ENCODE measurements at regions not wholly inside any gene's neighbourhood (a gene's known extent, or its start where the extent isn't known, plus 50 kb on each side); places are given as distances from the start of the nearest gene placed in this dataset.

DNA sequence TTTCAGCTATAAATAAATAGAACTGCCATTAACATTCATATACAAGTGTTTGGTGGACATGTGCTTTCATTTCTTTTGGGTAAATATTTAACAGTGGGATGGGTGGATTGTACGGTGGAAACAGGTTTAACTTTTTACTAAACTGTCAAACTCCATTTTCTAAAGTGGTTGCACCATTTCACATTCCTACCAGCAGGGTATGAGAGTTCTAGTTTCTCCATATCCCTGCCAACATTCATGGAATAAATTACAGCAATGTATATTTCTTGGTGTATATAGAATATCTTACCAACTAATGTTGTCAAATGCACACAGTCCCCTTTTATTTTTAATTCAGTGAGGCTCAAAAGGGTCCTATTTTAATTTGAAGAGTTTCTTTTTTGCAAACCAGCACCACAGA is 71.3 kb upstream of the CTXND1 start:
- Histone ChIP-seq H3K4me3 (ENCODE audit: low read length) (no peak overlapping the region), H2AFZ (ENCODE audit: low read depth, low read length) (no peak overlapping the region)
- no peak for TF ChIP-seq MXI1 (conservative IDR thresholded peaks at IDR 0.05; ENCODE audit: poor library complexity, severe bottlenecking)
- TF ChIP-seq, protein P1, sequence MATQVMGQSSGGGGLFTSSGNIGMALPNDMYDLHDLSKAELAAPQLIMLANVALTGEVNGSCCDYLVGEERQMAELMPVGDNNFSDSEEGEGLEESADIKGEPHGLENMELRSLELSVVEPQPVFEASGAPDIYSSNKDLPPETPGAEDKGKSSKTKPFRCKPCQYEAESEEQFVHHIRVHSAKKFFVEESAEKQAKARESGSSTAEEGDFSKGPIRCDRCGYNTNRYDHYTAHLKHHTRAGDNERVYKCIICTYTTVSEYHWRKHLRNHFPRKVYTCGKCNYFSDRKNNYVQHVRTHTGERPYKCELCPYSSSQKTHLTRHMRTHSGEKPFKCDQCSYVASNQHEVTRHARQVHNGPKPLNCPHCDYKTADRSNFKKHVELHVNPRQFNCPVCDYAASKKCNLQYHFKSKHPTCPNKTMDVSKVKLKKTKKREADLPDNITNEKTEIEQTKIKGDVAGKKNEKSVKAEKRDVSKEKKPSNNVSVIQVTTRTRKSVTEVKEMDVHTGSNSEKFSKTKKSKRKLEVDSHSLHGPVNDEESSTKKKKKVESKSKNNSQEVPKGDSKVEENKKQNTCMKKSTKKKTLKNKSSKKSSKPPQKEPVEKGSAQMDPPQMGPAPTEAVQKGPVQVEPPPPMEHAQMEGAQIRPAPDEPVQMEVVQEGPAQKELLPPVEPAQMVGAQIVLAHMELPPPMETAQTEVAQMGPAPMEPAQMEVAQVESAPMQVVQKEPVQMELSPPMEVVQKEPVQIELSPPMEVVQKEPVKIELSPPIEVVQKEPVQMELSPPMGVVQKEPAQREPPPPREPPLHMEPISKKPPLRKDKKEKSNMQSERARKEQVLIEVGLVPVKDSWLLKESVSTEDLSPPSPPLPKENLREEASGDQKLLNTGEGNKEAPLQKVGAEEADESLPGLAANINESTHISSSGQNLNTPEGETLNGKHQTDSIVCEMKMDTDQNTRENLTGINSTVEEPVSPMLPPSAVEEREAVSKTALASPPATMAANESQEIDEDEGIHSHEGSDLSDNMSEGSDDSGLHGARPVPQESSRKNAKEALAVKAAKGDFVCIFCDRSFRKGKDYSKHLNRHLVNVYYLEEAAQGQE (IDR thresholded peaks at IDR 0.05; ENCODE audit: borderline replicate concordance), result no peak
- no peak for TF ChIP-seq TAF1 (IDR thresholded peaks at IDR 0.05; ENCODE audit: low read depth)
- no peak for TF ChIP-seq EP300 (conservative IDR thresholded peaks at IDR 0.05; ENCODE audit: poor library complexity, severe bottlenecking)
- no peak for TF ChIP-seq POLR2AphosphoS5 (IDR thresholded peaks at IDR 0.05)
- TF ChIP-seq RAD21 (conservative IDR thresholded peaks at IDR 0.05), result no peak
- TF ChIP-seq EZH2 (IDR thresholded peaks at IDR 0.05; ENCODE audit: borderline replicate concordance, insufficient read depth, low read length, poor library complexity, severe bottlenecking), result no peak
- no peak for TF ChIP-seq SMC3 (conservative IDR thresholded peaks at IDR 0.05; ENCODE audit: poor library complexity)
- TF ChIP-seq, protein P2, sequence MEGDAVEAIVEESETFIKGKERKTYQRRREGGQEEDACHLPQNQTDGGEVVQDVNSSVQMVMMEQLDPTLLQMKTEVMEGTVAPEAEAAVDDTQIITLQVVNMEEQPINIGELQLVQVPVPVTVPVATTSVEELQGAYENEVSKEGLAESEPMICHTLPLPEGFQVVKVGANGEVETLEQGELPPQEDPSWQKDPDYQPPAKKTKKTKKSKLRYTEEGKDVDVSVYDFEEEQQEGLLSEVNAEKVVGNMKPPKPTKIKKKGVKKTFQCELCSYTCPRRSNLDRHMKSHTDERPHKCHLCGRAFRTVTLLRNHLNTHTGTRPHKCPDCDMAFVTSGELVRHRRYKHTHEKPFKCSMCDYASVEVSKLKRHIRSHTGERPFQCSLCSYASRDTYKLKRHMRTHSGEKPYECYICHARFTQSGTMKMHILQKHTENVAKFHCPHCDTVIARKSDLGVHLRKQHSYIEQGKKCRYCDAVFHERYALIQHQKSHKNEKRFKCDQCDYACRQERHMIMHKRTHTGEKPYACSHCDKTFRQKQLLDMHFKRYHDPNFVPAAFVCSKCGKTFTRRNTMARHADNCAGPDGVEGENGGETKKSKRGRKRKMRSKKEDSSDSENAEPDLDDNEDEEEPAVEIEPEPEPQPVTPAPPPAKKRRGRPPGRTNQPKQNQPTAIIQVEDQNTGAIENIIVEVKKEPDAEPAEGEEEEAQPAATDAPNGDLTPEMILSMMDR (IDR thresholded peaks at IDR 0.05; ENCODE audit: poor library complexity, severe bottlenecking), result no peak

DNA sequence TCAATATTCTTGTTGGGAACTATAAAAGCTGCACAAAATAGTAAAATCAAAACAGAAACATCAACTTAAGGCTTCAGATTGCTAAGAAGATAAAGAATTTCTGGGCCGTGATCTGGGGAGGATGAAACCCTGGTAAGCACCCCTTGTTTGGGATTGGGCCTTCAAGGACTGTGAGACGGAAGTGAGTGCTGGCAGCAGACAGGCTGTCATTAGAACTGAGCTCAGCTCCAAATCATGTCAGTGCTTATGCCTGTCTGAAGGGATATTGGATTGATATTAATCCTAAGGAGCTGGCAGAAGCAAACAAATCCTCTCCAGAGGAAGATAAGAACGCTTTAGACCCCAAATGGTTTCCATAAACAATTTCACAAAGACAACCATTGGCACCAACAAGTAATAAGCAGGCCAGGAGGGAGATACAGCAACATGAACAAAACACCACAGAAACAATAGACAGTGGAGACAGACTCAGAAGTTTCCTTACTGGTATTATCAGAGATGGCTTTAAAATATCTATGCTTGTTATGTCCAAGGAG is 72.6 kb upstream of the CTXND1 start:
- Histone ChIP-seq H3K4me2 (ENCODE audit: low read length) (no peak overlapping the region), H3K9me3 (ENCODE audit: low read length) (no peaks in the 10 kb centered on the region), H3K79me2 (replicated peaks; ENCODE audit: insufficient read depth, low read length) (no peaks in the 10 kb centered on the region), H3K9ac (ENCODE audit: low read length) (no peak overlapping the region), H3F3A (ENCODE audit: insufficient read depth, low read length, poor library complexity, severe bottlenecking) (no peaks in the 10 kb centered on the region), H3K27me3 (ENCODE audit: insufficient read depth, low read depth, low read length) (no peaks in the 10 kb centered on the region), H3K4me3 (ENCODE audit: low read length) (no peak overlapping the region), H4K20me1 (ENCODE audit: insufficient read depth) (no peaks in the 10 kb centered on the region), H3K27ac (ENCODE audit: low read length) (no peak overlapping the region), H3K9me2 (ENCODE audit: insufficient read depth, low read length) (no peaks in the 10 kb centered on the region), H2AFZ (ENCODE audit: low read depth, low read length) (no peak overlapping the region), H3K36me3 (ENCODE audit: insufficient read depth, low read length) (no peaks in the 10 kb centered on the region)
- no peak for TF ChIP-seq RAD21 (conservative IDR thresholded peaks at IDR 0.05)
- TF ChIP-seq, protein P2 (IDR thresholded peaks at IDR 0.05; ENCODE audit: poor library complexity, severe bottlenecking), result no peak
- TF ChIP-seq SMC3 (conservative IDR thresholded peaks at IDR 0.05; ENCODE audit: poor library complexity), result no peak
- no peak for TF ChIP-seq MXI1 (conservative IDR thresholded peaks at IDR 0.05; ENCODE audit: poor library complexity, severe bottlenecking)
- TF ChIP-seq EZH2 (IDR thresholded peaks at IDR 0.05; ENCODE audit: borderline replicate concordance, insufficient read depth, low read length, poor library complexity, severe bottlenecking), result no peak
- TF ChIP-seq, protein P1 (IDR thresholded peaks at IDR 0.05; ENCODE audit: borderline replicate concordance), result no peak
- TF ChIP-seq TAF1 (IDR thresholded peaks at IDR 0.05; ENCODE audit: low read depth), result no peak
- no peak for TF ChIP-seq EP300 (conservative IDR thresholded peaks at IDR 0.05; ENCODE audit: poor library complexity, severe bottlenecking)
- TF ChIP-seq POLR2AphosphoS5 (IDR thresholded peaks at IDR 0.05), result no peak

More for the DNA sequence above, 71.3 kb upstream of the CTXND1 start:
- no peaks in the 10 kb centered on the region for H3F3A ChIP-seq (ENCODE audit: insufficient read depth, low read length, poor library complexity, severe bottlenecking)
- H4K20me1 ChIP-seq (ENCODE audit: insufficient read depth), result no peaks in the 10 kb centered on the region
- H3K27me3 ChIP-seq (ENCODE audit: insufficient read depth, low read depth, low read length), result no peaks in the 10 kb centered on the region
- no peak overlapping the region for H3K9ac ChIP-seq (ENCODE audit: low read length)
- H3K4me2 ChIP-seq (ENCODE audit: low read length), result no peak overlapping the region
- no peaks in the 10 kb centered on the region for H3K9me3 ChIP-seq (ENCODE audit: low read length)
- H3K79me2 ChIP-seq (replicated peaks; ENCODE audit: insufficient read depth, low read length), result no peaks in the 10 kb centered on the region
- no peaks in the 10 kb centered on the region for H3K36me3 ChIP-seq (ENCODE audit: insufficient read depth, low read length)
- H3K9me2 ChIP-seq (ENCODE audit: insufficient read depth, low read length), result no peaks in the 10 kb centered on the region
- H3K27ac ChIP-seq (ENCODE audit: low read length), result no peak overlapping the region

All from neural cell (in vitro differentiated cells).